ENCODE measurements at regions not wholly inside any gene's neighbourhood (a gene's known extent, or its start where the extent isn't known, plus 50 kb on each side); places are given as distances from the start of the nearest gene placed in this dataset.
"Not testable (repeated sequence)": the region's sequence is repeated elsewhere in the genome, so short reads cannot be mapped to it uniquely, and the experiment has no call there.

- DNase-seq: no peak
Measured at GRCh38 chr1:91606546-91607078, 106.0 kb downstream of the CDC7 start.

- not testable (repeated sequence) for DNase-seq
Measured at GRCh38 chr1:91607686-91608085, 107.0 kb downstream of the CDC7 start.

DNA sequence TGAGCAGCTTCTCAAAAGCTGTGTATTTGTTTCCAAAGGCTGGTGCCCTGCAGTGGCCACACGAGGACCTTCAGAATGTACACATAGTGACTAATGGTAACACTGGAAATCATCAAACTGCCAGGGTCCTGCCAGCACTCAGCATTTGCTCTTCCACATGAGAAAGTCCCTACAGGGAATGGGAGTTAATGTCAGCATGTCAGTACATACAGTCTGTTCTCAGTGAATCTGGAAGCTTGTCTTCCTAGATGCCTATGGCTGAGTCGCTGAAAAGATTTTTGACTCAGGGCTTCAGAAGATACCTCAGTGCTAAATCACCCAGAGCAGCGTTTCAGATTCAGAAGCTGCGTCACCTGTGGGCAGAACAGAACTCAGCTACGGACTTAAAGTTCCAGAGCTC lies 108.2 kb downstream of the CDC7 start:
- no peak for DNase-seq

- DNase-seq: no peak
Measured at GRCh38 chr1:91609551-91609950, 108.9 kb downstream of the CDC7 start.

GRCh38 chr1:91610102-91610501 lies 109.5 kb downstream of the CDC7 start:
- DNase-seq: no peak

- no peak for DNase-seq
Measured at GRCh38 chr1:91610789-91611188, 110.1 kb downstream of the CDC7 start.

GRCh38 chr1:91611483-91611917 lies 110.8 kb downstream of the CDC7 start:
- DNase-seq: no peak

DNA sequence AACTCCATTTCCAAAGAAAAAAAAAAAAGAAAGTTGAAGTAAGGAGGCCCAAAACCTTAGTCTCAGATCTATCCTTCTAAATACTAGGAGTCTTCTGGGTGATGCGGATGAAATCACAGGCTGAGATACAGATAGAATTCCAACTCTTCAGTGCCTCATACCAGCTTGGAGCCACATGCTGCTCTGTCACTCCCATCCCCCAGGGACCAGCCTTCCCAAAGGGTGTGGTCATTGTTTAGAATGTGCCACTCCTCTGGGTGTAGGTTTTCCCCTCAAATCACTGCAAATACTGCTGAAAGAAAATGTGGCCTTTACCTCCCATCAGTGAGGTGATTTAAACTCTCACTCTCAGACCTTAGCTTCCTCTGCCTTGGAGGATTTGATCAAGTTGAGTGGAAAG lies 112.9 kb downstream of the CDC7 start:
- no peak for DNase-seq

GRCh38 chr1:91616712-91617111 lies 116.1 kb downstream of the CDC7 start:
- DNase-seq: no peak

- DNase-seq: no peak
Measured at GRCh38 chr1:91617285-91617765, 116.7 kb downstream of the CDC7 start.

DNA sequence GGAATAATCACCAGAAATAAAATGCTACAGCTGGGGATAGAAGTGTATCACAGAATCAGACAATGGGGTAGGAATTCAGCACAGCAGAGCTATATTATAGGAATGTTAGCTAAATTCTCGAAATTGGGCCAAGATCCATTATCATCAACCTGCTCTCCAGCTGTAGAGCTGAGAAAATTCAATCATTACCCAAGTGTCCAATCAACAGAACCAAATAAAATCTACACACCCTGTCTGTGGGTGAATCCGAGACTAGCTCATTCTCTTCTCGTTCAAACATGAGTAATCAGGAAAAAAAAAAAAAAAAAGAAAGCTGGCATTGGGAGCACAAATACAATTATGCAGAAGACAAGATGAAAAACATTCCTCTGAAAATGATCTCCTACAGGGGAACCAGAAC lies 119.2 kb downstream of the CDC7 start:
- no peak for DNase-seq

DNA sequence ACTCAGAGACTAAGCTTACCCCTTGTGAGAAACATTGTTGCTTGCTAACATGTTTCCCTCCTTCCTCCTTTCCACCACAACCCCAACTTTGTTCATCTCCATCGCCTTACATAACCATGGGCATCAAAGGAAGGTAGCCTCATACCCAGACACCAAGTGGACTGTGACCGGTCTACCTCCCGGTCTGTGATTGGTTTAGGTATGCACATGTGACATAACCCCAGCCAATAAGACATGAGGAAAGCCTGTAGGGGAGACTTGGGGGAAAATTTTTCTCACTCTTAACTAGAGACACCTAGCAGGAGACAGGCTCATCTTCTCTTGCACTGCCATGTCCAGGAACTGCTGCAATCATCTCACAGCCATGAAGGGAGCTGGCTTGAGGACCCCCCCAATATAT lies 120.7 kb downstream of the CDC7 start:
- no peak for DNase-seq

- no peak for DNase-seq
Measured at GRCh38 chr1:91621907-91622306, 121.3 kb downstream of the CDC7 start.

- no peak for DNase-seq
Measured at GRCh38 chr1:91622616-91623015, 122.0 kb downstream of the CDC7 start.

DNA sequence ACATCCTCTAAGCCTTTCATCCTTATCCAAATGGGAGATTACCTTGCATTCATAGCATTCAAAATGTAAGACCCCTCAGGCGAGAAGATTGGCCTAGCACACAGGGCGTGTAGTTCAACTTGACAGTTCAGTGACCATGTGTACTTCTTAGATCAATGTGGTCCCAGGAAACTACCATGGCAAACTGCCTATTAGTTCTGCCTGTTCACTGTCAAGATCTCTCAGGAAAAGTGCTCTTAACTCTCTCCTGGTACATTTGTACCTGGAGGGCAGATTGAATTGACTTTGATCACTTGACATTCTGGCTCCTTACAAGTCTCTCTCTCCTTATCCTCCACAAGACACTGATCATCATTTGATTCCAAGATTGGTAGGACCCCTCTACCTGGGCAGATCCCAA lies 122.4 kb downstream of the CDC7 start:
- no peak for DNase-seq

DNA sequence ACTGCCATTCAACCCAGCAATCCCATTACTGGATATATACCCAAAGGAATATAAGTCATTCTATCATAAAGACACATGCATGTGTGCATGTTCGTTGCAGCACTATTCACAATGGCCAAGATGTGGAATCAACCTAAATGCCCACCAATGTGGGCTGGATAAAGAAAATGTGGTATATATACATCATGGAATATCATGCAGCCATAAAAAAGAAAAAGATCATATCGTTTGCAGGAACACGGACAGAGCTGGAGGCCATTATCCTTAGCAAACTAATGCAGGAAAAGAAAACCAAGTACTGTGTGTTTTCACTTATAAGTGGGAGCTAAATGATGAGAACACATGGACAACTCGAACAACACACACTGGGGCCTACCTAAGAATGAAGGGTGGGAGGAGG lies 123.7 kb downstream of the CDC7 start:
- DNase-seq: no peak

Data from stimulated activated CD4-positive, alpha-beta T cell treated with anti-CD3 and anti-CD28 coated beads, Interleukin-1b, Interleukin-23, amount 100 ng/mL, for 48 hours (primary cell).